ENCODE measurements at regions not wholly inside any gene's neighbourhood (a gene's known extent, or its start where the extent isn't known, plus 50 kb on each side); places are given as distances from the start of the nearest gene placed in this dataset.

DNA sequence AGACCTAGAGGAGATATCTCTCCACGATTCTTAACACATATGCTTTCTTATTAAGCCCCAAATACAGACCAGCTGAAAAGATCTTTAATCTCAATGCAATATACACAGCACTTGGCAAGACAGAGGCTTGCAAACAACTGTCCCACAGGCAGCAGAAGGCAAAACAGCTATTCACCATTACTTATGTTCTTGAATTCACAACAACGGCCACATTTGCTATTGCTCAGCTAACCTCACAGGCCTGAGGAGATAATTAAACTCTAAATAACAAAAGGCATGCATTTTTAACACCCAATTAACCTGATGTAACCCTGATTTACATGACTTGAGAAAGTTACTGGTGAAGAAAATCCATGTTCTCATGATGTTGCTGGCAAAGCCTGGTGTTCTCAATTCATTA lies 216.4 kb downstream of the CRPPA start:
- TF ChIP-seq, protein P1, sequence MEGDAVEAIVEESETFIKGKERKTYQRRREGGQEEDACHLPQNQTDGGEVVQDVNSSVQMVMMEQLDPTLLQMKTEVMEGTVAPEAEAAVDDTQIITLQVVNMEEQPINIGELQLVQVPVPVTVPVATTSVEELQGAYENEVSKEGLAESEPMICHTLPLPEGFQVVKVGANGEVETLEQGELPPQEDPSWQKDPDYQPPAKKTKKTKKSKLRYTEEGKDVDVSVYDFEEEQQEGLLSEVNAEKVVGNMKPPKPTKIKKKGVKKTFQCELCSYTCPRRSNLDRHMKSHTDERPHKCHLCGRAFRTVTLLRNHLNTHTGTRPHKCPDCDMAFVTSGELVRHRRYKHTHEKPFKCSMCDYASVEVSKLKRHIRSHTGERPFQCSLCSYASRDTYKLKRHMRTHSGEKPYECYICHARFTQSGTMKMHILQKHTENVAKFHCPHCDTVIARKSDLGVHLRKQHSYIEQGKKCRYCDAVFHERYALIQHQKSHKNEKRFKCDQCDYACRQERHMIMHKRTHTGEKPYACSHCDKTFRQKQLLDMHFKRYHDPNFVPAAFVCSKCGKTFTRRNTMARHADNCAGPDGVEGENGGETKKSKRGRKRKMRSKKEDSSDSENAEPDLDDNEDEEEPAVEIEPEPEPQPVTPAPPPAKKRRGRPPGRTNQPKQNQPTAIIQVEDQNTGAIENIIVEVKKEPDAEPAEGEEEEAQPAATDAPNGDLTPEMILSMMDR (IDR thresholded peaks at IDR 0.05), result no peak
- TF ChIP-seq POLR2A (IDR thresholded peaks at IDR 0.05), result no peak
